ENCODE measurements at regions not wholly inside any gene's neighbourhood (a gene's known extent, or its start where the extent isn't known, plus 50 kb on each side); places are given as distances from the start of the nearest gene placed in this dataset.

GRCh38 chr7:124086843-124087242 lies 54.0 kb upstream of the TMEM229A start:
- H3K4me3 ChIP-seq: no peak overlapping the region
- no peak for FAIRE-seq
- POLR2A ChIA-PET: no interaction called here

More at GRCh38 chr7:124086843-124087242, 54.0 kb upstream of the TMEM229A start:
- no peak overlapping the region for H2AFZ ChIP-seq (ENCODE audit: low read depth, low read length)
- no peaks in the 10 kb centered on the region for H4K20me1 ChIP-seq (replicated peaks; ENCODE audit: control insufficient read depth, insufficient read depth, low read length)
- no peak for DNase-seq (ENCODE audit: extremely low read depth in 1 of 4, low spot score in 3 of 4)
- no peaks in the 10 kb centered on the region for H3K27me3 ChIP-seq (ENCODE audit: control insufficient read depth in 2 of 2, insufficient read depth in 2 of 2, low read length in 2 of 2)
- CTCF ChIA-PET (ENCODE audit: low intra/inter-chr PET ratio): no interaction called here
- TF ChIP-seq FIP1L1 (IDR thresholded peaks at IDR 0.05; ENCODE audit: low read depth, low read length, poor library complexity, severe bottlenecking) (no peak), ZNF280A (IDR thresholded peaks at IDR 0.05; ENCODE audit: low read depth, partially characterized antibody) (no peak), SMC3 (conservative IDR thresholded peaks at IDR 0.05; ENCODE audit: insufficient read depth, low read depth, low read length) (no peak), POLR3A (IDR thresholded peaks at IDR 0.05; ENCODE audit: borderline replicate concordance, extremely low read depth, insufficient read depth, insufficient read length) (no peak), SMAD3 (CRISPR knock-in tag; conservative IDR thresholded peaks at IDR 0.05) (no peak), MYNN (IDR thresholded peaks at IDR 0.05) (no peak), MYNN (CRISPR knock-in tag; IDR thresholded peaks at IDR 0.05) (no peak), KDM5B (IDR thresholded peaks at IDR 0.05; ENCODE audit: insufficient replicate concordance, low read depth, low read length) (no peak), NFE2L1 (tag; IDR thresholded peaks at IDR 0.05; ENCODE audit: borderline replicate concordance, low read depth) (no peak), ZNF655 (CRISPR knock-in tag; IDR thresholded peaks at IDR 0.05) (no peak)
- ATAC-seq: no peak
- H3K79me2 ChIP-seq (ENCODE audit: control insufficient read depth, insufficient read depth, low read length): no peaks in the 10 kb centered on the region
- H3K27ac ChIP-seq (ENCODE audit: extremely low read depth, low read depth, low read length): no peak overlapping the region
- no peak overlapping the region for H3K9ac ChIP-seq (ENCODE audit: insufficient read depth in 1 of 2, low read depth in 2 of 2, low read length in 2 of 2)
- WGBS (ENCODE audit: insufficient coverage, low coverage, missing lambda C conversion rate): 0% methylated on average over 2 of the region's 2 CpGs
- intact Hi-C loops (cut with micrococcal nuclease): no loop called here
- H3K9me1 ChIP-seq (ENCODE audit: control insufficient read depth, insufficient read depth, low read length): no peaks in the 10 kb centered on the region
- BruUV-seq (replicated peaks): no TSS peak
- in situ Hi-C loops (cut with MboI): no loop called here
- peaks cover 3% of the 10 kb centered on the region; the same call in 1 of the 2 replicates for H3K9me3 ChIP-seq (replicated peaks; ENCODE audit: control insufficient read depth, insufficient read depth, low read depth, low read length)
- no peak overlapping the region for H3K4me2 ChIP-seq (ENCODE audit: insufficient read depth, low read length)
- H3K4me1 ChIP-seq (replicated peaks in 1 of 2; ENCODE audit: control insufficient read depth in 2 of 2, insufficient read depth in 2 of 2, low read length in 2 of 2): no peaks in the 10 kb centered on the region
- H3K36me3 ChIP-seq (ENCODE audit: control insufficient read depth, insufficient read depth, low read length): no peaks in the 10 kb centered on the region

Measured in K562 (cell line).